NT2/D1 (cell line): ENCODE measurements at regions not wholly inside any gene's neighbourhood (a gene's known extent, or its start where the extent isn't known, plus 50 kb on each side); places are given as distances from the start of the nearest gene placed in this dataset.

Experiments used
- DNase-seq: peaks from one replicate; pipeline ENCODE4 v3.0.0-alpha.2; 2011; ENCODE audit warnings: low read depth, low spot score
- H3K27me3 ChIP-seq: 2 replicates; pipeline ENCODE4 v1.6.0; 2011; ENCODE audit warnings: mild to moderate bottlenecking; ENCODE audit not compliant: insufficient read length, insufficient read depth
- H3K36me3 ChIP-seq: 2 replicates; pipeline ENCODE4 v1.6.1; 2011; ENCODE audit warnings: mild to moderate bottlenecking, low read length, mixed read lengths; ENCODE audit not compliant: insufficient read depth, insufficient read length
- H3K4me1 ChIP-seq: 2 replicates; pipeline ENCODE4 v1.5.1; 2011; ENCODE audit not compliant: insufficient read depth, insufficient read length
- H3K4me3 ChIP-seq: 2 replicates; pipeline ENCODE4 v1.5.1; 2011; ENCODE audit warnings: low read depth; ENCODE audit not compliant: insufficient read length
- H3K9ac ChIP-seq: 2 replicates; pipeline ENCODE4 v1.6.0; 2011; ENCODE audit warnings: low read depth; ENCODE audit not compliant: insufficient read length
- H3K9me3 ChIP-seq: 2 replicates; pipeline ENCODE4 v1.5.1; 2011; ENCODE audit warnings: mild to moderate bottlenecking, low read length; ENCODE audit not compliant: insufficient read depth
- SUZ12 ChIP-seq: IDR thresholded peaks from 2 replicates; pipeline ENCODE4 v1.6.1; 2011; ENCODE audit not compliant: insufficient read length, insufficient read depth; ENCODE audit errors: extremely low read depth
- YY1 ChIP-seq: IDR thresholded peaks from 2 replicates; pipeline ENCODE4 v1.6.1; 2011; ENCODE audit not compliant: insufficient read length, insufficient read depth
- ZNF274 ChIP-seq: IDR thresholded peaks from 2 replicates; pipeline ENCODE4 v1.6.1; 2011; ENCODE audit warnings: mild to moderate bottlenecking, low read depth, low read length

- no peak for DNase-seq
- no peak overlapping the region for H3K4me3 ChIP-seq
- no peak overlapping the region for H3K9ac ChIP-seq
- no peak for TF ChIP-seq SUZ12
- no peak for TF ChIP-seq YY1
- no peak for TF ChIP-seq ZNF274
- no peaks in the 10 kb centered on the region for H3K36me3 ChIP-seq
- peaks cover 14% of the 10 kb centered on the region for H3K9me3 ChIP-seq
- no peaks in the 10 kb centered on the region for H3K4me1 ChIP-seq
- H3K27me3 ChIP-seq = no peaks in the 10 kb centered on the region
Measured at GRCh38 chr12:27873010-27873409, 93.0 kb upstream of the MANSC4 start.

DNA sequence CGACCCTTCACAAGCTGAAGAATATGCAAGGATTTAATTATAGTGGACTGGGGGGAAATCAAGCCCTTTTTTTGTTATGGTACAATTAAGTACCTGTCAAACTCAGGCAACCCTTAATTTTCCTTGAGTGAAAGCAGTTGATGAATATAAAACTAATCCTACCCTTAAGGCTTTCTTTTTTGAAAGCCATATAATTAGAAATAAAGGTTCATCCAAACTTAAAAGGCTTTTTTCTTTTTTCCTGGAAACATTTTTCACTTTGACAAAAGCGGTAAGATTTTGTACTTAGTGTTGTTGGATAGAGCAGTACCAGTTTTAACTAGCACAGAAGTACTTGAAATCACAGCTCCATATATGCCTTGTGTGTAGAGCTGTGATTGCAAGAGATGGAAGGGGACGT lies 91.9 kb upstream of the MANSC4 start:
- no peaks in the 10 kb centered on the region for H3K4me1 ChIP-seq
- no peak for TF ChIP-seq YY1
- no peak for DNase-seq
- no peaks in the 10 kb centered on the region for H3K27me3 ChIP-seq
- H3K9me3 ChIP-seq = peaks cover 14% of the 10 kb centered on the region
- H3K9ac ChIP-seq = no peak overlapping the region
- H3K36me3 ChIP-seq = no peaks in the 10 kb centered on the region
- no peak overlapping the region for H3K4me3 ChIP-seq

DNA sequence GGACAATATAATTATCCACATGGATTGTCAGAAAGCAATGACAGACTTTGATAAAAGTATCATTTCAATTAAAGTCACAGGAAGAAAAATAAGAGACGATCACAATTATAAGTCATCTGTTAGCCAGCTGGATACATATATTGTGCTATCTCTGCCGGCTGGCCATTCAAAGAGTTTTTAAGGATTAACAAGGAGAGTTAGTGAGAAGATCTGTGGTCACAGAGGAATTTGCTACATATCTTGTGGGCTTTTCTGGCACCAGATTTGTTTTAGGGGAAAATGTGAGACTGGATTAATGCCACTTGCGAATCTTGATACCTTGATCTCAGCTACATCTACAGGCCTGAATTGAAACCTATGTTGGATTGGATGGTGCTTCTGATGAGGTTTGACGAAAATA lies 90.9 kb upstream of the MANSC4 start:
- Histone ChIP-seq H3K4me3 (no peak overlapping the region), H3K9me3 (peaks cover 14% of the 10 kb centered on the region), H3K27me3 (no peaks in the 10 kb centered on the region), H3K9ac (no peak overlapping the region), H3K36me3 (no peaks in the 10 kb centered on the region), H3K4me1 (no peaks in the 10 kb centered on the region)
- DNase-seq = no peak
- TF ChIP-seq ZNF274 (no peak), YY1 (no peak), SUZ12 (no peak)

DNA sequence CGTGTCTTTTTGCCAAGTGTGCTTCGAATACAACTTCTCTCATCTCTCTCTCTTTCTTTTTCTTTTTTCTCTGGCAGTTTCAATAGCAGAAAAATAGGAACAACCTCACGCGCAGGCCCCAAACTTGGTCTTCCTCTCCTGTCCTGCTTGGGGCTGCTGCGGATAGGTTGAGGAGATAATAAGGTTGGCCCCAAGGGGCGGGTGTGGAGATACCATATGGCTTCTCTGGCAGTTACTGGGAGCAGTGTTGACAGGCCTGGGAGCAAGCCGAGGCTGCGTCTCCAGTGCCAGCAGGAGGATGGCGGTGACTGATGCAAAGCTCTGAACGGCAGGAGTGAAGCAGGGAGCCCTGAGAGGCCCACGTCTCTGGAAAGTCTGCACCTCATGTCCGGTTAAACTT lies 89.5 kb upstream of the MANSC4 start:
- peaks cover 14% of the 10 kb centered on the region for H3K9me3 ChIP-seq
- no peak overlapping the region for H3K4me3 ChIP-seq
- no peaks in the 10 kb centered on the region for H3K4me1 ChIP-seq
- H3K9ac ChIP-seq = no peak overlapping the region
- no peak for TF ChIP-seq YY1
- no peak for TF ChIP-seq SUZ12
- no peak for TF ChIP-seq ZNF274
- H3K27me3 ChIP-seq = no peaks in the 10 kb centered on the region
- no peaks in the 10 kb centered on the region for H3K36me3 ChIP-seq
- DNase-seq = no peak

DNA sequence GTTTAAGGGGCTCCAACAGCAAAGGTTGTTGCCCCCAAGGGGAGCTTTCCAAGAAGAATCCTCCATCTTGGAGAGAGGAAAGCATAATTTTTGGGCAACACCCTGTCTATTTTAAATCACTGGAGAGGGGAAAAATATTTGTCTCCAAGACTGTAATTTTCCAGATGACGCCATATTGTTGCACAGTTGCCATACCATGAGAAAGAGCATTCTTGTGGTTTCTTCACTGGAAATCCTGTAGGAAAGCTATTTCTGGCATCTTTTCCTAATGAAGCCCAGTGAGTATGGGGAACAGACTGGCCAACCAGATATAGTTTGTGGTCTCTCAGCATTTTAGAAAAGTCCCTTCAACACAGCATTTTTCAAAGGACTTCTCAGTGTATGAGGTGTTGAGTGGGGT lies 88.1 kb upstream of the MANSC4 start:
- no peak for DNase-seq
- H3K4me1 ChIP-seq = no peaks in the 10 kb centered on the region
- peaks cover 12% of the 10 kb centered on the region for H3K9me3 ChIP-seq
- H3K4me3 ChIP-seq = no peak overlapping the region
- no peaks in the 10 kb centered on the region for H3K27me3 ChIP-seq
- no peak overlapping the region for H3K9ac ChIP-seq
- H3K36me3 ChIP-seq = no peaks in the 10 kb centered on the region
- TF ChIP-seq SUZ12 (no peak), ZNF274 (no peak), YY1 (no peak)

DNA sequence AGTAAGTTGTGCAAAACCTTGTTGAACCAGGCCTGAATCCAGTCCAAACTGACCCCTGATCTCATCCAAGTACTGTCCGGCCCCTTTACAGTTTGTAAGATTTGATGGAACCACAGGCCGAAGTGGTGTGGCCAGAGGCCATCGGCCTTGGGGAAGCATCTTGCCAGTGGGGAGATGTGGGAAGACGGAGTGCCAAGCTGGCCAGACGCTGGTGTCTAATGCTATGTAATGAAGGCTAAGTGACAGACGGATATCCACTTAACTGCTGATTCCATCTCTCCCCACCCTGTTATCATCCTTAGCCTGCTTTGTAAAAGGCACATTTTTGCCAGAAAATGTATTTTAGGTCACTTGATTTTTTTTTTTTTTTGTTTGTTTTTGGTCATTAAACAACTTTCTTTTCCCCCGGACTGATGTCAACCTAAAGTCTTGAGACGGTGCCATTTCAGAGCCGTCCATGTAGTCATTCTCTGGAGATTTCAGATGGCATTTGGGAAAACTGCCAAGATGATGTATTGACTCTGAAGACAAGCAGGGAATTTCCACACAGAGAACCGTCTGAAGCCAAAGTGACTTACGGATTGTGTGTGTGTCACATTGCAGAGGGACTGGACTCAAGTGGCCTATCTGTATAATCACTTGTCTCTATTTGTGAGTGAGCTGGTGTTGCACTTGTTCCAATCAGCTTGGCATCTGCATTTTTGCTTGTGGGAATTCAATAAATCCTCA lies 86.5 kb upstream of the MANSC4 start:
- no peak overlapping the region for H3K4me3 ChIP-seq
- no peak for DNase-seq
- H3K9me3 ChIP-seq = no peaks in the 10 kb centered on the region
- H3K27me3 ChIP-seq = no peaks in the 10 kb centered on the region
- H3K4me1 ChIP-seq = no peaks in the 10 kb centered on the region
- H3K9ac ChIP-seq = no peak overlapping the region
- no peaks in the 10 kb centered on the region for H3K36me3 ChIP-seq
- TF ChIP-seq SUZ12 = no peak
- TF ChIP-seq ZNF274 = no peak

GRCh38 chr12:27865421-27865820 lies 85.4 kb upstream of the MANSC4 start:
- no peak for TF ChIP-seq YY1
- no peak for TF ChIP-seq ZNF274
- no peak for TF ChIP-seq SUZ12
- Histone ChIP-seq H3K9me3 (no peaks in the 10 kb centered on the region), H3K27me3 (no peaks in the 10 kb centered on the region), H3K36me3 (no peaks in the 10 kb centered on the region), H3K4me1 (no peaks in the 10 kb centered on the region), H3K9ac (no peak overlapping the region), H3K4me3 (no peak overlapping the region)
- DNase-seq = no peak

- Histone ChIP-seq H3K36me3 (no peaks in the 10 kb centered on the region), H3K4me1 (no peaks in the 10 kb centered on the region), H3K27me3 (no peaks in the 10 kb centered on the region), H3K9ac (no peak overlapping the region), H3K4me3 (no peak overlapping the region), H3K9me3 (no peaks in the 10 kb centered on the region)
- no peak for TF ChIP-seq YY1
- TF ChIP-seq ZNF274 = no peak
- no peak for TF ChIP-seq SUZ12
- no peak for DNase-seq
Measured at GRCh38 chr12:27864521-27864920, 84.5 kb upstream of the MANSC4 start.
